ENCODE measurements at regions not wholly inside any gene's neighbourhood (a gene's known extent, or its start where the extent isn't known, plus 50 kb on each side); places are given as distances from the start of the nearest gene placed in this dataset.

DNA sequence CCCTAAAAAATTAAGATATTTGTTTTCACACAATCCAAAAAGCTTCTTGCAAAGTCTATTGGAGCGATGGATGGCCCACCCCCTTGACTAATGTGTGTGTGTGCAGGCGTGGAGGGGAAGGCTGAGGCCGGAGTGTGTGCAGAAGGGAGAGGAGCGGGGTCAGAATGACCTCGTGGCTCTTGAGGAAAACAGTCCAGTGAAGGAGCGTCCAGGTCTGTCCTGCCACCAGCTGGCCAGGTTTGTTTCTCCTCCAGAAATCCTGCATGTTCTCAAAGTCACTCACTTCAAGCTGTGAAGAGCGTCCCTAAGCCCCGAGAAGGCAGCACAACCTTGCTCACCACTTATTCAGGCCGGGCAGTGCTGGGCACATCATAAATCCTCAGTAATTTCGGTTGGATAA, 69.5 kb upstream of the SSX2IP start:
- DNase-seq (ENCODE audit: low spot score) = no peak
- TF ChIP-seq, protein P1, sequence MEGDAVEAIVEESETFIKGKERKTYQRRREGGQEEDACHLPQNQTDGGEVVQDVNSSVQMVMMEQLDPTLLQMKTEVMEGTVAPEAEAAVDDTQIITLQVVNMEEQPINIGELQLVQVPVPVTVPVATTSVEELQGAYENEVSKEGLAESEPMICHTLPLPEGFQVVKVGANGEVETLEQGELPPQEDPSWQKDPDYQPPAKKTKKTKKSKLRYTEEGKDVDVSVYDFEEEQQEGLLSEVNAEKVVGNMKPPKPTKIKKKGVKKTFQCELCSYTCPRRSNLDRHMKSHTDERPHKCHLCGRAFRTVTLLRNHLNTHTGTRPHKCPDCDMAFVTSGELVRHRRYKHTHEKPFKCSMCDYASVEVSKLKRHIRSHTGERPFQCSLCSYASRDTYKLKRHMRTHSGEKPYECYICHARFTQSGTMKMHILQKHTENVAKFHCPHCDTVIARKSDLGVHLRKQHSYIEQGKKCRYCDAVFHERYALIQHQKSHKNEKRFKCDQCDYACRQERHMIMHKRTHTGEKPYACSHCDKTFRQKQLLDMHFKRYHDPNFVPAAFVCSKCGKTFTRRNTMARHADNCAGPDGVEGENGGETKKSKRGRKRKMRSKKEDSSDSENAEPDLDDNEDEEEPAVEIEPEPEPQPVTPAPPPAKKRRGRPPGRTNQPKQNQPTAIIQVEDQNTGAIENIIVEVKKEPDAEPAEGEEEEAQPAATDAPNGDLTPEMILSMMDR (IDR thresholded peaks at IDR 0.05; ENCODE audit: extremely low read depth, missing control alignments) = no peak

DNA sequence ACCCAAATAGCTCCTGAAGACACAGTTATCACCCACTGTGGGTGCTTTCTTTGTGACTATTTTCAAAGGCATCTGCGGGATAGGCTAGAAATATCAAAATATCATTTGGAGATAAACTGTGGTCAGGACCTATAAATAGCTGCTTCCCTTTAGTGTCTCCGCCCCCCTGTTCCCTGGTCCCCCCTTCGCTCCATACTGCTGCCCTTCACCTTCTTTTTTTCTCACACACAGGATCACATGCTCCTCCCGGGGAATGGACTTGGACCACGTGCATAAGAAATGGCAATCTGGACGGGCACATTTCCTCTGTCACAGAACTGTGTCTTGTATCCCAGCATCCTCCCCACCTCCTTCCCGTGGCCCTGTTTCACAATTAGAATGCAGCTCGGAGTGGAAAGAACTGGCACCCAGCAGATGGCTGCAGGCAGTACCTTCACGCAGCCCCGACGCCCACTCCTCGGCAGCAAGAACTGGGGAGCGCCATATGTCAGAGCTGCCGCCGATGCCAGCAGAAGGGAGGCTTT, 68.8 kb upstream of the SSX2IP start:
- TF ChIP-seq, protein P1 (IDR thresholded peaks at IDR 0.05; ENCODE audit: extremely low read depth, missing control alignments) = no peak
- DNase-seq (ENCODE audit: low spot score) = no peak

DNA sequence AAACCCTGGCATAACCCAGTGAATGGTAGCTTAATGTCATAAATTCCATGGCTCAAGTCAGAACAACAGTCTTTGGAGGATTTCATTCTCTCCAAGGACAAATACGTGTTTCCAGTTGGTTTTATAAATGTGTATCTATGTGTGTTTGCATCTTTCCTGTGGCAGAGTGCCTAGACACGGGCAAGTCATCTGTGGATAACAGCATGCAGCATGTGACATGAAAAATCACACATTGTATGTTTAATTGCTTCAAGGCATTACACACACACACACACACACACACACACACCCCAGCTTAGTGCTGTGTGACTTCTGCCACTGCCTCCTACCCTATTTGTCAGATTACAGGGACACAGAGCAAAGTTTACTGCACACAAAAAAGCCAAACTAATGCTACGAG, 68.2 kb upstream of the SSX2IP start:
- TF ChIP-seq, protein P1 (IDR thresholded peaks at IDR 0.05; ENCODE audit: extremely low read depth, missing control alignments) = no peak
- no peak for DNase-seq (ENCODE audit: low spot score)

DNA sequence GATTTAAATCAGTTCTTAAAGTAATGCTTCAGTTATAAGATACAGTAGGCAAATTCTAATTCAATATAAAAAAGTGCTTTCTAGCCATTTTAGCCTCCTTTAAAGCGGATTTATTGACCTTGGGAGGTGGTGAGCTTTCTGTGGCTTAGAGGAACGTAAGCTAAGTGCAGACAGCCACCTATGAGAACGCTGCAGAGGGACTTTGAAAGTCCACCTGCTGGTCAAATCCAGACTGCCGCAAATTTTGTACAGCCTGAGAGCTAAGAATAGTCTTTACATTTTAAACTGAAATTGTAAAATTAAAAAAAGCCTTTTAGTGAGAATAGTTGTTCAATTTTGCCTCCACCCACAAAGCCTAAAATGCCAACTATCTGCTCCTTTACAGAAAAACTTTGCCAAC, 67.0 kb upstream of the SSX2IP start:
- TF ChIP-seq, protein P1 (IDR thresholded peaks at IDR 0.05; ENCODE audit: extremely low read depth, missing control alignments) = no peak
- DNase-seq (ENCODE audit: low spot score) = no peak

DNA sequence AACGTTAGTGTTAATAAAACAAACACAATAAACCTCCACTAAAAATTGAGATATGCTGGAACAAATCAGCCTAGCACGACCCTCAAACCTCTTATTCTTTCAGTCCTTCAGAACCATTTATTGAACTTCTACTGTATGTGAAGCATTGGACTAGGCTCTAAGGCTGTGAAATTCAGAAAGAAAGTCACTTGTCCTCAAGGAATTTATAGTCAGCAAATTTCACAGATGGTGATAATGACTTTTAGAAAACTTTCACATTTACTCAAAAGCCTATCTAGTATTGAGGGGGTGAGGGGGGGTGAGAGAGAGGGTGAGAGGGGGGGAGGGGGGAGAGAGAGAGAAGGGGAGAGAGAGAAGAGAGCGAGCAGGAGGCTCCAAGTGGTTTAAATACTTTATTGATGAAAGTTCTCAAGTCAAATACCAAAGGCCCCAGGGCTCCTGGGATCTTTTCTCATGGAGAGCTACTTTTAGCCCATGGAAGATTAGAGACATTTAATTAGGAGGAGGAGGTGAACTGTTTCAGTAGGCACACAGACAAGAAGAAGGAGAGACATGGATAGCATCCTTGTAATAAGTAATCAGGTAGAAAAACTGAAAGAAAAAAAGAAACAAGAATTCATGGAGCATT, 66.3 kb upstream of the SSX2IP start:
- TF ChIP-seq, protein P1 (IDR thresholded peaks at IDR 0.05; ENCODE audit: extremely low read depth, missing control alignments) = no peak
- DNase-seq (ENCODE audit: low spot score) = no peak

DNA sequence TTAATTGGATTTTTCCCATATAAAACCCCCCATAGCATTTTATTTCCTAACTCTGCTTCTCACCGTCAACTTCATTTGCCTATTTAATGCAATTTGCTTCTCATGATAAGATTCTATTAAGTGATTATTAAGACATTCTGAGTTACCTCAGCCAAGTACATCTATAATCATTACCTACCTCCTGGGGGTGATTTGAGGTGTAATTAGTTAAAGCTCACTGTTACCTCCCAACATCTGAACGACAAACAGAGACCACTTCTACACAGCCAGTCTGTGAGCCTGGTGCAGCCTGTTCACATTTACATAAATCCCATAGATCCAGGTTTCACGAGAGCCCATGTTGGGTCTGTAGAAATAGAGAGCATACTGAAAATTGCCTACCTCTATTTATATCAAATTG, 65.7 kb upstream of the SSX2IP start:
- TF ChIP-seq, protein P1 (IDR thresholded peaks at IDR 0.05; ENCODE audit: extremely low read depth, missing control alignments) = no peak
- DNase-seq (ENCODE audit: low spot score) = no peak

DNA sequence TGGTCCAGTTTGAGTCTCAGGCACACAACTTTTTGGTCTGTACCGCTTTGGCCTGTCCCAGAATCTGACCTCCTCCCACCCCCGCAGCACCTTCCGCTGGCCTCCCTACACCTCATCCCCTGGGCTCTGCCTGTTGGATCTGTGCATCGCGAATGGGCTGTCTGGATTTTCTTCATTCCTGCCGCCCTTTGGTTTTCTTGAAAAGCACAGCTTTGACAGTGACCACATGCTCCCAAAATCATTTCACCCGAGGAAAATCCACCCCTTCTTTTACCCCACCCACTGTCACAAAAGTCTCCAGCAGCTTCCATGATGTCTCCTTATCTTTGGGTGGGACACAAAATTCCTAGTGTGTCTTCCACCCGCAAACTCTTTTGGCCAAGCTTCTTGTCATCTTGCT, 65.0 kb upstream of the SSX2IP start:
- TF ChIP-seq, protein P1 (IDR thresholded peaks at IDR 0.05; ENCODE audit: extremely low read depth, missing control alignments) = no peak
- DNase-seq (ENCODE audit: low spot score) = no peak

Data from GM20000 (cell line).